HFFc6 (cell line): ENCODE measurements at regions not wholly inside any gene's neighbourhood (a gene's known extent, or its start where the extent isn't known, plus 50 kb on each side); places are given as distances from the start of the nearest gene placed in this dataset.
"Not testable (repeated sequence)": the region's sequence is repeated elsewhere in the genome, so short reads cannot be mapped to it uniquely, and the experiment has no call there.

Experiments
- DNase-seq: peaks from one replicate; pipeline ENCODE4 v3.0.0-alpha.2; 2018
- H3K27ac Mint-ChIP-seq: 2 replicates; pipeline ENCODE4 v1.8.0; 2020; ENCODE audit warnings: mild to moderate bottlenecking, mixed read lengths
- H3K27me3 Mint-ChIP-seq: 2 replicates; pipeline ENCODE4 v1.8.0; 2021; ENCODE audit warnings: mild to moderate bottlenecking, moderate library complexity, mixed read lengths; ENCODE audit not compliant: insufficient read depth
- H3K36me3 Mint-ChIP-seq: 2 replicates; pipeline ENCODE4 v1.8.0; 2021; ENCODE audit warnings: low read depth, mixed read lengths
- H3K4me1 Mint-ChIP-seq: 2 replicates; pipeline ENCODE4 v1.8.0; 2020; ENCODE audit warnings: low read depth, mixed read lengths
- H3K4me3 Mint-ChIP-seq: 2 replicates; pipeline ENCODE4 v1.8.0; 2020; ENCODE audit warnings: mild to moderate bottlenecking, moderate library complexity, mixed read lengths
- H3K9me3 Mint-ChIP-seq: 2 replicates; pipeline ENCODE4 v1.8.0; 2020; ENCODE audit warnings: mild to moderate bottlenecking, mixed read lengths
- TF ChIP-seq, protein P1 (sequence below): fragments of 200-600 bp; sonication (generic); IDR thresholded peaks from 2 replicates; pipeline ENCODE4 v1.5.0; 2021; ENCODE audit warnings: antibody characterized with exemption, mild to moderate bottlenecking

DNA sequence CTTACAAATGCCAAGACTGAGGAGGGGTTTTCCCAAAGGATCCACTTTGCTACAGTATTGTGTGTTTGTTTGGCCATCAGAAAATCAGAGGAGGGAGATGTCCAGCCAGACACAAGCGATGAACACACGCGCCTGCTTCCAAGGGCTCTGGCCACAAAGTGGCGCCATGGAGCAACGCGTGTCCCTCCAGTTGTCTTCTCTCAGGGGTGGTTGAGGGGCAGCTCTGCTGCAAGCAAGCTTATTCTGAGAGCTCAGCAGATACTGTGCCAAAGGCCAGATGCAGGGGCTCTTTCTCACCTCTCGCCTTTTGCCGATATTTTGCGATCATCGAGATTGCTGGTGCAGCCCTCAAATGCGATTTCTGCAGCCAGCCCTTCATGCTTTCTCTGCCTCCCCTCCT is 88.9 kb upstream of the OSBPL11 start:
- no peak overlapping the region for H3K27ac Mint-ChIP-seq
- H3K9me3 Mint-ChIP-seq, result no peaks in the 10 kb centered on the region
- no peaks in the 10 kb centered on the region for H3K36me3 Mint-ChIP-seq
- H3K27me3 Mint-ChIP-seq, result peaks cover 2% of the 10 kb centered on the region; the same call in 1 of the 2 replicates
- TF ChIP-seq, protein P1, sequence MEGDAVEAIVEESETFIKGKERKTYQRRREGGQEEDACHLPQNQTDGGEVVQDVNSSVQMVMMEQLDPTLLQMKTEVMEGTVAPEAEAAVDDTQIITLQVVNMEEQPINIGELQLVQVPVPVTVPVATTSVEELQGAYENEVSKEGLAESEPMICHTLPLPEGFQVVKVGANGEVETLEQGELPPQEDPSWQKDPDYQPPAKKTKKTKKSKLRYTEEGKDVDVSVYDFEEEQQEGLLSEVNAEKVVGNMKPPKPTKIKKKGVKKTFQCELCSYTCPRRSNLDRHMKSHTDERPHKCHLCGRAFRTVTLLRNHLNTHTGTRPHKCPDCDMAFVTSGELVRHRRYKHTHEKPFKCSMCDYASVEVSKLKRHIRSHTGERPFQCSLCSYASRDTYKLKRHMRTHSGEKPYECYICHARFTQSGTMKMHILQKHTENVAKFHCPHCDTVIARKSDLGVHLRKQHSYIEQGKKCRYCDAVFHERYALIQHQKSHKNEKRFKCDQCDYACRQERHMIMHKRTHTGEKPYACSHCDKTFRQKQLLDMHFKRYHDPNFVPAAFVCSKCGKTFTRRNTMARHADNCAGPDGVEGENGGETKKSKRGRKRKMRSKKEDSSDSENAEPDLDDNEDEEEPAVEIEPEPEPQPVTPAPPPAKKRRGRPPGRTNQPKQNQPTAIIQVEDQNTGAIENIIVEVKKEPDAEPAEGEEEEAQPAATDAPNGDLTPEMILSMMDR, result peak; percentile 57
- H3K4me1 Mint-ChIP-seq, result peaks cover 17% of the 10 kb centered on the region
- no peak overlapping the region for H3K4me3 Mint-ChIP-seq
- no peak for DNase-seq

DNA sequence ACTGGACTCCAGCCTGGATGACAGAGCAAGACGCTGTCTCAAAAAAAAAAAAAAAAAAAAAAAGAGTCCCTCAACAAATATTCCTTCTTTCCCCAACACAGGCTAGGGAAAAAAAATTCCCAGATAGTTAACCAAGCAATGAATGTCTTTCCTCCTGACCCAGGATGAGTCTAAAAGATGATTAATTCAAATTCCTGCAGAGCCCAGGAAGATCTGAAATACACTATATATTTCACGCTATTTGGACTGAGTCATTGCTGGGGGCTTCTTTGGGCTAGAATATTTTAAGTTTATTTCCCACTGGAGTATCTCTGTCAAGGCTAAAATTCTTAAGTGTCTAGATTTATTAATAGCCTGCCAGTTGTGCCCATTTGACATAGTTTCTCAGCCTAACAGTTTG is 90.4 kb upstream of the OSBPL11 start:
- not testable (repeated sequence) for H3K27me3 Mint-ChIP-seq, H3K9me3 Mint-ChIP-seq, H3K27ac Mint-ChIP-seq, H3K36me3 Mint-ChIP-seq, H3K4me3 Mint-ChIP-seq
- peaks cover 17% of the 10 kb centered on the region for H3K4me1 Mint-ChIP-seq
- peak; percentile 67 for DNase-seq

DNA sequence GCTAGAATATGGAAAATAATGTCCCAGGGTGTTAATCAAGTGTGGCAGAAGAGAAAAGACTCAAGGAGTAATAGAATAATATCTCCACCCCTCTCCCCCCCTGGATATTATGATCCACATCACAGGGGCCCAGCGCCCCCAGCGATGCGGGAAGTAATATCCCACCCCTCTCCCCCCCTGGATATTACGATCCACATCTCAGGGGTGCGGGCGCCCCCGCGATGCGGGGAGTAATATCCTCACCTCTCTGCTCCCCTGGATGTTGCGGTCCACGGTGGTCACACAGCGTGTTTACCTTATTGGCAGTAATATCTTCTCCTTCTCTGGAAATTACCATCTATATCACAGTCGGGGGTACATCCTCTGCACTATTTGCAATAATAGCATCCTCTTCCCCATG is 97.1 kb upstream of the OSBPL11 start:
- no peak for DNase-seq
- Mint-ChIP-seq H3K36me3 (no peaks in the 10 kb centered on the region), H3K4me3 (no peak overlapping the region), H3K27ac (no peak overlapping the region), H3K4me1 (no peaks in the 10 kb centered on the region), H3K27me3 (peaks cover 2% of the 10 kb centered on the region; the same call in 1 of the 2 replicates), H3K9me3 (no peaks in the 10 kb centered on the region)
- TF ChIP-seq, protein P1, result no peak

DNA sequence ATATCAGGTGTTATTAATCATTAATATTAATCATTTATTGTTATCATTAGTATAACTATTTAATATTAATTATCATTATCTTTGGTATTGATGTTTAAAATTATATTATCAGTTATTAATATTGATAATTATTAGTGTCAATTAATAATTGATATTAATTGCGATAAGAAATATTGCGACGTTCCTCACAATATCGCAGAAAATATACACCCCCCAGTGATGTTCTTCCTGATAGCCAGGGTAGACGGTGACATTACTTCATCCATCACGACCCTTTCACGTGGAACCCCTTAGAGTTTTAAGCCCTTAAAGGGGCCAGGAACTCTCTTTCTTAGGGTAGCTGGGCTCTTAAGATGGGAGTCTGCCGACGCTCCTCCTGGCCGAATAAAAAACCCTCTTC is 98.6 kb upstream of the OSBPL11 start:
- Mint-ChIP-seq H3K4me1 (no peaks in the 10 kb centered on the region), H3K4me3 (no peak overlapping the region), H3K27me3 (peaks cover 7% of the 10 kb centered on the region; the same call in 1 of the 2 replicates), H3K9me3 (no peaks in the 10 kb centered on the region), H3K27ac (no peak overlapping the region), H3K36me3 (no peaks in the 10 kb centered on the region)
- TF ChIP-seq, protein P1, result no peak
- DNase-seq, result no peak

DNA sequence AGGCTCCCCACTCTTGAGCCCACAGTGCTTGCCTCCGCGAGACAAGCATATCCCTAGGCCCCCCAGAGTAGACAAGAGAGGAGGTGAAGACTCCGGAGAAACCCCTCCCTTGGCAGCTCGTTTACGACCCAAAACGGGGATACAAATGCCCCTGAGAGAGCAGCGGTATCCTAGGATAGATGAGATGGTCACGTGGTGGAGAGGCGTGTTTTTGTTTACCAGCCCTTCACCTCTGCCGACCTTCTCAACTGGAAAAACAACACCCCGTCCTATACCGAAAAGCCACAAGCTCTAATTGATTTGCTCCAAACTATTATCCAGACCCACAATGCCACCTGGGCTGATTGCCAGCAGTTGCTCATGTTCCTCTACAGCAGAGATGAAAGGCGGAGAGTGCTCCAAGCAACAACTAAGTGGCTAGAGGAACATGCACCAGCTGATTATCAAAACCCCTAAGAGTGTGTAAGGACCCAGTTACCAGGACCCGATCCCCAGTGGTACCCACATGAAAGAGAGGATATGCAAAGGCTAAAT is 99.5 kb upstream of the OSBPL11 start:
- H3K27me3 Mint-ChIP-seq, result peaks cover 7% of the 10 kb centered on the region
- H3K4me3 Mint-ChIP-seq, result no peak overlapping the region
- H3K27ac Mint-ChIP-seq, result no peak overlapping the region
- DNase-seq, result no peak
- H3K9me3 Mint-ChIP-seq, result no peaks in the 10 kb centered on the region
- TF ChIP-seq, protein P1, result no peak
- H3K36me3 Mint-ChIP-seq, result no peaks in the 10 kb centered on the region
- no peaks in the 10 kb centered on the region for H3K4me1 Mint-ChIP-seq

DNA sequence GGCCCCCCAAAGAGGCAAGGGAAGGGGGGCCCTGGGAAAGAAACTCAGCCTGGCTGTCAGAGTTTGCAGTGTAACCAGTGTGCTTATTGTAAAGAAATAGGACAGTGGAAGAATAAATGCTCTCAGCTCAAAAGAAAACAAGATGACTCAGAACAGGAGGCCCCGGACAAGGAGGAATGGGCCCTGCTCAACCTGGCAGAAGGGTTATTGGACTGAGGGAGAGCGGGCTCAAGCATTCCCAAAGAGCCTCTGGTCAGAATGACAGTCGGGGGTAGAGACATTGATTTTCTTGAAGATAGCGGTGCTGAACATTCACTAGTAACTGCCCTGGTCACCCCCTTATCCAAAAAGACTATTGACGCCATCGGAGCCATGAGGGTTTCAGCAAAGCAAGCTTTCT is 100.4 kb upstream of the OSBPL11 start:
- Mint-ChIP-seq H3K36me3 (no peaks in the 10 kb centered on the region), H3K4me1 (no peaks in the 10 kb centered on the region), H3K27ac (no peak overlapping the region), H3K27me3 (peaks cover 7% of the 10 kb centered on the region), H3K9me3 (no peaks in the 10 kb centered on the region), H3K4me3 (no peak overlapping the region)
- TF ChIP-seq, protein P1, result no peak
- DNase-seq, result no peak

DNA sequence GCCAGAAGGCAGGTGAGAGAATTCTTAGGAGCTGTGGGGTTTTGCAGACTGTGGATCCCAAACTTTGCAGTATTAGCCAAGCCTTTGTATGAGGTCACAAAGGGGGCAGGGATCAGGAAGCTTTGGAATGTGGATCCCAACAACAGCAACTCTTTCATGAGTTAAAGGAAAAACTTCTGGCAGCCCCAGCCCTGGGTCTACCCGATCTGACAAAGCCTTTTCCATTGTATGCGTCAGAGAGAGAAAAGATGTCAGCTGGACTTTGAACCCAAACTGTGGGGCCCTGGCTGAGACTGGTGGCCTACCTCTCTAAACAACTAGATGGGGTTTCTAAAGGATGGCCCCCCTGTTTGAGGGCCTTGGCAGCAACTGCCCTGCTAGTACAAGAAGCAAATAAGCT is 101.8 kb upstream of the OSBPL11 start:
- H3K27me3 Mint-ChIP-seq, H3K36me3 Mint-ChIP-seq, H3K4me1 Mint-ChIP-seq, H3K27ac Mint-ChIP-seq, H3K9me3 Mint-ChIP-seq, DNase-seq, H3K4me3 Mint-ChIP-seq: not testable (repeated sequence)
